MM.1S (cell line): ENCODE measurements at regions not wholly inside any gene's neighbourhood (a gene's known extent, or its start where the extent isn't known, plus 50 kb on each side); places are given as distances from the start of the nearest gene placed in this dataset.

Source experiments
- DNase-seq: peaks from one replicate; pipeline ENCODE4 v3.0.0-alpha.2; 2015
- H2AFZ ChIP-seq: fragments of 300-600 bp; sonication (generic); 2 replicates; pipeline ENCODE4 v1.6.0; 2016; ENCODE audit warnings: antibody characterized with exemption, low read length
- H3F3A ChIP-seq: fragments of 300-600 bp; sonication (generic); 2 replicates; pipeline ENCODE4 v1.6.1; 2016; ENCODE audit warnings: mild to moderate bottlenecking, antibody characterized with exemption, low read length, moderate library complexity, mixed read lengths; ENCODE audit not compliant: insufficient read depth
- H3K27ac ChIP-seq: fragments of 300-600 bp; sonication (generic); 2 replicates; pipeline ENCODE4 v1.5.1; 2016; ENCODE audit warnings: mild to moderate bottlenecking, low read length
- H3K27me3 ChIP-seq: fragments of 300-600 bp; sonication (generic); replicated peaks from 2 replicates; pipeline ENCODE4 v1.6.0; 2016; ENCODE audit warnings: low read length; ENCODE audit not compliant: insufficient read depth
- H3K36me3 ChIP-seq: fragments of 300-600 bp; sonication (generic); replicated peaks from 2 replicates; pipeline ENCODE4 v1.6.1; 2016; ENCODE audit warnings: mild to moderate bottlenecking, low read length, mixed read lengths; ENCODE audit not compliant: insufficient read depth
- H3K4me1 ChIP-seq: fragments of 300-600 bp; sonication (generic); 2 replicates; pipeline ENCODE4 v1.6.1; 2016; ENCODE audit warnings: low read length, mixed read lengths
- H3K4me2 ChIP-seq: fragments of 300-600 bp; sonication (generic); 2 replicates; pipeline ENCODE4 v1.6.0; 2016; ENCODE audit warnings: low read depth, low read length
- H3K4me3 ChIP-seq: fragments of 300-600 bp; sonication (generic); 2 replicates; pipeline ENCODE4 v1.5.1; 2016; ENCODE audit warnings: low read length, mixed read lengths
- H3K79me2 ChIP-seq: fragments of 300-600 bp; sonication (generic); 2 replicates; pipeline ENCODE4 v1.6.1; 2016; ENCODE audit warnings: mixed run types, low read length, mixed read lengths
- H3K9ac ChIP-seq: fragments of 300-600 bp; sonication (generic); 2 replicates; pipeline ENCODE4 v1.6.1; 2016; ENCODE audit warnings: low read length, mixed read lengths
- H3K9me2 ChIP-seq: fragments of 300-600 bp; sonication (generic); replicated peaks from 2 replicates; pipeline ENCODE4 v1.6.1; 2016; ENCODE audit warnings: mild to moderate bottlenecking, low read length, mixed read lengths; ENCODE audit not compliant: insufficient read depth
- H3K9me3 ChIP-seq: fragments of 300-600 bp; sonication (generic); replicated peaks from 2 replicates; pipeline ENCODE4 v1.6.1; 2016; ENCODE audit warnings: mild to moderate bottlenecking, low read length, mixed read lengths; ENCODE audit not compliant: insufficient read depth
- H4K20me1 ChIP-seq: fragments of 300-600 bp; sonication (generic); 2 replicates; pipeline ENCODE4 v1.6.1; 2016; ENCODE audit warnings: mild to moderate bottlenecking, low read length, moderate library complexity, mixed read lengths; ENCODE audit not compliant: insufficient read depth
- CTCF ChIP-seq: fragments of 300-600 bp; sonication (generic); IDR thresholded peaks from 2 replicates; pipeline ENCODE4 v1.5.1; 2016; ENCODE audit warnings: antibody characterized with exemption, low read length, mixed read lengths
- EZH2 ChIP-seq: fragments of 300-600 bp; sonication (generic); optimal IDR thresholded peaks from 2 replicates; pipeline ENCODE3; 2017; ENCODE audit warnings: low read depth, mild to moderate bottlenecking, antibody characterized with exemption, low read length, mixed read lengths
- EZH2phosphoT487 ChIP-seq: fragments of 300-600 bp; sonication (generic); IDR thresholded peaks from 2 replicates; pipeline ENCODE4 v1.6.1; 2018; ENCODE audit warnings: antibody characterized with exemption, low read length

DNA sequence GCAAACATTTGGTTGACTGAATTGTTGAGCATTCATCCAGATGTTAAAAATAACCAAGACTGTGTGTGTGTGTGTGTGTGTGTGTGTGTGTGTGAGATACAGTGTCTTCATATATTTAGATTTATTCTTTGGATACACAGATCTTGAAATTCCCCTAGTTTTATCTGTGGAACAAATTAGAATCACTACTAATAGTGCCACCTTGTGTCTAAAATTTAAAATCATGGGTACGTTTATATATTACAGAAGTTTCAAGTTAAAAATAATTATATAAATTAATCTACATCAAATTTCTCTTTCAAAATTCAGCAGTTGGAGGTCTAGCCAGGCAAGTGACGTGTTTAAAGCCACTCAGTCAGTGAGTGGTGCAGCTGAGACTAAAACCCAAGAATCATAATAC lies 1566.2 kb upstream of the TENM4 start:
- H3K9me3 ChIP-seq = no peaks in the 10 kb centered on the region
- H3K4me2 ChIP-seq = no peak overlapping the region
- H4K20me1 ChIP-seq = no peaks in the 10 kb centered on the region
- no peak overlapping the region for H3K4me3 ChIP-seq
- H3F3A ChIP-seq = no peaks in the 10 kb centered on the region
- H3K4me1 ChIP-seq = no peaks in the 10 kb centered on the region
- H3K27ac ChIP-seq = no peak overlapping the region
- H2AFZ ChIP-seq = no peak overlapping the region
- no peaks in the 10 kb centered on the region for H3K79me2 ChIP-seq
- H3K36me3 ChIP-seq = no peaks in the 10 kb centered on the region
- TF ChIP-seq EZH2 (no peak), EZH2phosphoT487 (no peak), CTCF (no peak)
- H3K9ac ChIP-seq = no peak overlapping the region
- no peaks in the 10 kb centered on the region for H3K9me2 ChIP-seq
- H3K27me3 ChIP-seq = no peaks in the 10 kb centered on the region
- peak; percentile 26 for DNase-seq

- no peak overlapping the region for H3K9ac ChIP-seq
- H2AFZ ChIP-seq = no peak overlapping the region
- no peaks in the 10 kb centered on the region for H3K27me3 ChIP-seq
- no peaks in the 10 kb centered on the region for H3K79me2 ChIP-seq
- no peak overlapping the region for H3K4me2 ChIP-seq
- no peaks in the 10 kb centered on the region for H3K9me2 ChIP-seq
- no peak for DNase-seq
- no peaks in the 10 kb centered on the region for H3K36me3 ChIP-seq
- H3K4me3 ChIP-seq = no peak overlapping the region
- H4K20me1 ChIP-seq = no peaks in the 10 kb centered on the region
- no peaks in the 10 kb centered on the region for H3K9me3 ChIP-seq
- no peak for TF ChIP-seq CTCF
- H3K4me1 ChIP-seq = no peaks in the 10 kb centered on the region
- no peaks in the 10 kb centered on the region for H3F3A ChIP-seq
- H3K27ac ChIP-seq = no peak overlapping the region
These were observed 1564.8 kb upstream of the TENM4 start for GRCh38 chr11:81005595-81005994.

DNA sequence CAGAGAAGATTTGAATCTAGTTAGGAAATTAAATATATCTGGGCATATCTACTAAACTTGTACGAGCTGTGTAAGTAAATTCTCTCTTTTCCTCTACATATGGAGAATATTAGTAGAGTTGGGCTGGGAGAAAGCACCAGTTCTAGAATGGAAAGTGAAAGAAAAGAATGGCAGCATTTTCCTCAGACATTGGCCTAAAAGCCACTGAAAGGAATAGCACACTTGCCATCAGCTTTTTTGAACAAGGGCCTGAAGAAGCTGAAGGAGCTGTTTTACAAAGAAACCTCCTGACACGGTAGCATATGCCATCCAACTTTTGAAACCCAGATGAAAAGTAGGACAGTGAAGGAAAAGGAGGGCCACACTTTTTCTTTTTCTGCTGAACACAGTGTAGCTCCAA lies 1563.7 kb upstream of the TENM4 start:
- Histone ChIP-seq H3K4me3 (no peak overlapping the region), H3K36me3 (no peaks in the 10 kb centered on the region), H3K79me2 (no peaks in the 10 kb centered on the region), H3K9me2 (no peaks in the 10 kb centered on the region), H3K27ac (no peak overlapping the region), H3K27me3 (no peaks in the 10 kb centered on the region), H3K4me1 (no peaks in the 10 kb centered on the region), H3F3A (no peaks in the 10 kb centered on the region), H4K20me1 (no peaks in the 10 kb centered on the region), H2AFZ (peak overlapping the region; percentile 11; the same call in 1 of the 2 replicates), H3K9me3 (no peaks in the 10 kb centered on the region), H3K9ac (no peak overlapping the region), H3K4me2 (0 out of 2 replicates have a peak overlapping the region, but pooled peaks have one; percentile 3)
- DNase-seq = peak; percentile 56
- TF ChIP-seq EZH2 (no peak), EZH2phosphoT487 (no peak), CTCF (no peak)
